ENCODE measurements at regions not wholly inside any gene's neighbourhood (a gene's known extent, or its start where the extent isn't known, plus 50 kb on each side); places are given as distances from the start of the nearest gene placed in this dataset.
A peak's percentile ranks its signal among the peaks of the same experiment; 100 is the strongest.

DNA sequence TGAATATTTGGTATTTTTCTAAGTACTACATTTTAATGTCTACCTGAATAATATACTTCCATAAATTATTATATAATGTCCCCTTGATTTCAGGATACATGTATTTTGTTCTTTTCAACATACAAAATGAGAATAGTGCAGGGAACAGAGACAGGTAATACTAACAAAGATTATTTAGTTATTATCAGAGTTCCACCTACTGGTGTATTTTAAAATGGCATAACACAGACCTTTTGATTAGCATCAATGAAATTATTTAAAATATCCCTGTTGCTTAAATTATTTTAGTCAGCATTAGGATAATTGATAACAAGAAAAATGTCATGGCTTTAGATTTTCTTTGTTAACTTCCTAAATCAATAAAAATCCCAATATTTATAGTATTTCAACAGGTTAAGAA lies 184.0 kb downstream of the PRDM13 start (continued):
- TF ChIP-seq REPIN1 (CRISPR knock-in tag; IDR thresholded peaks at IDR 0.05; ENCODE audit: borderline replicate concordance, low read depth) (no peak), ZNF609 (CRISPR knock-in tag; IDR thresholded peaks at IDR 0.05; ENCODE audit: borderline replicate concordance) (no peak), KAT7 (CRISPR knock-in tag; IDR thresholded peaks at IDR 0.05; ENCODE audit: borderline replicate concordance) (no peak), MED8 (CRISPR knock-in tag; IDR thresholded peaks at IDR 0.05; ENCODE audit: insufficient replicate concordance) (no peak), HNRNPH1 (optimal IDR thresholded peaks at IDR 0.05; ENCODE audit: low read depth, low read length) (no peak), SALL2 (CRISPR knock-in tag; IDR thresholded peaks at IDR 0.05) (no peak)

DNA sequence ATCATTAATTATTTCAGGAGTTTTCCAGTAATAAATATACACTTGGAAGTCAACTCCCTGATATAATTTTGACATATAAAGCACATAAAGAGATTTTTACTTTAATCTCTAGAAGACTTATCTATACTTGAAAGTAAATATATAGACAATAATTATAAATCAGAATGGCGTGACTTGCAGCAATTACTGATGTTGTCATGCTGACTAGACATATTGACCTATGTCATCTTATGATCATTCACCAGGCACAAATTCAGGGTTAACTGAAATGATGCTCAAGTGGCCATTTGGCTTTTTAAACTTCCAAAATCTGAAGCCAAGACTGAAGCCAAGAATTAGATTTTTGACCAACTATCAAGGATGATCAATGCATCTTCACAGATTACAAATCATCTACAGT lies 192.2 kb downstream of the MCHR2 start:
- Histone ChIP-seq H3K4me2 (ENCODE audit: low read depth, low read length) (no peak overlapping the region), H2AFZ (ENCODE audit: low read length) (no peak overlapping the region), H3K4me1 (ENCODE audit: insufficient read depth, low read length) (no peaks in the 10 kb centered on the region), H3K9ac (ENCODE audit: insufficient read depth, low read depth, low read length) (no peak overlapping the region), H3K79me2 (ENCODE audit: insufficient read depth, low read length) (no peaks in the 10 kb centered on the region), H3K27ac (ENCODE audit: extremely low read length, insufficient read depth, low read length) (no peak overlapping the region), H3K36me3 (replicated peaks in 1 of 2; ENCODE audit: control insufficient read depth in 1 of 2, insufficient read depth in 2 of 2, low read length in 2 of 2) (no peaks in the 10 kb centered on the region), H3K4me3 (replicated peaks in 1 of 3; ENCODE audit: insufficient read depth in 1 of 3, low read depth in 2 of 3, low read length in 3 of 3) (no peak overlapping the region), H3K9me3 (ENCODE audit: low read length) (no peaks in the 10 kb centered on the region), H4K20me1 (ENCODE audit: insufficient read depth, low read length) (no peaks in the 10 kb centered on the region), H3K27me3 (ENCODE audit: control insufficient read depth in 1 of 2, insufficient read depth in 2 of 2, low read length in 2 of 2) (no peaks in the 10 kb centered on the region; a peak in 1 of 5 replicates)
- WGBS (ENCODE audit: low lambda C conversion rate): 3% methylated on average over 1 of the region's 1 CpG
- BruUV-seq (replicated peaks): no TSS peak
- no peak for FAIRE-seq
- no peak for ATAC-seq
- in situ Hi-C loops (cut with HindIII; ENCODE audit: extremely low pct_ligation_motif_present, low pct_unique_long_range_greater_than_20kb) (loop anchor here (25.0 kb wide), 1 partner anchor 465 kb away; the partner anchor contains the start of gene FAXC), intact Hi-C loops (cut with micrococcal nuclease; ENCODE audit: unreplicated experiment) (no loop called here)
- CTCF ChIA-PET (ENCODE audit: low intra/inter-chr PET ratio, low total read pairs): no interaction called here
- TF ChIP-seq MAFF (IDR thresholded peaks at IDR 0.05; ENCODE audit: low read depth, low read length) (peak; percentile 55), NFRKB (IDR thresholded peaks at IDR 0.05) (no peak), MAFK (conservative IDR thresholded peaks at IDR 0.05 in 1 of 2, IDR thresholded peaks at IDR 0.05 in 1 of 2; ENCODE audit: low read length in 2 of 2) (peak in 1 of 2 experiments; percentile 70; a peak in 3 of 4 replicates)
- no peak for DNase-seq (ENCODE audit: low spot score)
- POLR2A ChIA-PET: no interaction called here
